IMR-90 (cell line): ENCODE measurements at regions not wholly inside any gene's neighbourhood (a gene's known extent, or its start where the extent isn't known, plus 50 kb on each side); places are given as distances from the start of the nearest gene placed in this dataset.
A peak's percentile ranks its signal among the peaks of the same experiment; 100 is the strongest.

Experiments
- ATAC-seq: fragments of 200-7000 bp; cut with Tn5 transposase; 2 replicates; pipeline ENCODE4 v1.9.1; 2020; ENCODE audit warnings: low read depth, mild to moderate bottlenecking, moderate library complexity
- BruUV-seq: library from RNA; stranded (reverse); fragments of 400-500 nt; replicated peaks from 2 replicates; lab custom pipeline; 2021; lab: Mats Ljungman, UMichigan
- CTCF ChIA-PET: fragments of 300-600 bp; formaldehyde crosslinking; extraction: SDS; loops from one replicate; lab custom pipeline; 2021; ENCODE audit warnings: antibody characterized with exemption; lab: Yijun Ruan, JAX
- POLR2A ChIA-PET: fragments of 300-600 bp; sonication (Branson Sonifier 250); formaldehyde crosslinking; loops from one replicate; lab custom pipeline; 2022; ENCODE audit warnings: antibody characterized with exemption; ENCODE audit not compliant: unreplicated experiment; lab: Charles Lee
- DNase-seq: peaks from one replicate; pipeline ENCODE4 v3.0.0; 2013
- H2AFZ ChIP-seq: replicated peaks from 2 replicates; pipeline ENCODE3; 2013; ENCODE audit warnings: low read length, mild to moderate bottlenecking; ENCODE audit not compliant: poor library complexity
- H2AK5ac ChIP-seq: 2 replicates; pipeline ENCODE4 v1.6.1; 2013; ENCODE audit warnings: low read depth, low read length, inconsistent platforms
- H2AK9ac ChIP-seq: replicated peaks from 2 replicates; pipeline ENCODE3; 2013; ENCODE audit warnings: mild to moderate bottlenecking, low read depth, low read length, moderate library complexity; ENCODE audit not compliant: poor library complexity
- H2BK120ac ChIP-seq: 2 replicates; pipeline ENCODE4 v1.6.1; 2013; ENCODE audit warnings: low read depth, low read length, inconsistent platforms
- H2BK15ac ChIP-seq: 3 replicates; pipeline ENCODE4 v1.6.1; 2013; ENCODE audit warnings: low read depth, low read length, inconsistent platforms
- H2BK20ac ChIP-seq: 2 replicates; pipeline ENCODE4 v1.6.1; 2013; ENCODE audit warnings: low read depth, mild to moderate bottlenecking, inconsistent platforms, low read length, moderate library complexity
- H2BK5ac ChIP-seq: 2 replicates; pipeline ENCODE4 v1.6.1; 2013; ENCODE audit warnings: mild to moderate bottlenecking, low read depth, low read length, inconsistent platforms; ENCODE audit not compliant: poor library complexity, severe bottlenecking
- H3K14ac ChIP-seq: replicated peaks from 2 replicates; pipeline ENCODE4 v1.6.1; 2013; ENCODE audit warnings: low read depth, low read length, inconsistent platforms
- H3K18ac ChIP-seq: 2 replicates; pipeline ENCODE4 v1.6.1; 2013; ENCODE audit warnings: low read depth, low read length, control low read depth
- H3K23ac ChIP-seq: 2 replicates; pipeline ENCODE4 v1.6.1; 2013; ENCODE audit warnings: low read depth, low read length, inconsistent platforms
- H3K27ac ChIP-seq: 2 replicates; pipeline ENCODE4 v1.5.1; 2013; ENCODE audit warnings: mild to moderate bottlenecking, control low read depth, low read length; ENCODE audit not compliant: insufficient read depth
- H3K27me3 ChIP-seq: 2 replicates; pipeline ENCODE4 v1.6.1; 2013; ENCODE audit warnings: low read length; ENCODE audit not compliant: control insufficient read depth, insufficient read depth
- H3K36me3 ChIP-seq: 2 replicates; pipeline ENCODE4 v1.6.1; 2013; ENCODE audit warnings: low read length, mixed read lengths; ENCODE audit not compliant: control insufficient read depth, insufficient read depth
- H3K4ac ChIP-seq: 2 replicates; pipeline ENCODE4 v1.6.1; 2013; ENCODE audit warnings: low read depth, low read length, inconsistent platforms
- H3K4me1 ChIP-seq: 2 replicates; pipeline ENCODE4 v1.6.1; 2013; ENCODE audit warnings: low read length, mixed read lengths; ENCODE audit not compliant: control insufficient read depth, insufficient read depth
- H3K4me2 ChIP-seq: 2 replicates; pipeline ENCODE4 v1.6.1; 2013; ENCODE audit warnings: low read depth, mild to moderate bottlenecking, control low read depth, low read length, moderate library complexity
- H3K4me3 ChIP-seq: 2 replicates; pipeline ENCODE4 v1.5.1; 2013; ENCODE audit warnings: low read depth, mild to moderate bottlenecking, control low read depth, low read length, moderate library complexity; ENCODE audit not compliant: insufficient read depth
- H3K56ac ChIP-seq: 2 replicates; pipeline ENCODE4 v1.6.1; 2013; ENCODE audit warnings: low read length, inconsistent platforms; ENCODE audit not compliant: insufficient read depth; ENCODE audit errors: extremely low read depth
- H3K79me1 ChIP-seq, 2 experiments: 2 replicates each; pipeline ENCODE4 v1.6.1; 2013; ENCODE audit warnings: low read length in 2 of 2, inconsistent platforms in 1 of 2, low read depth in 1 of 2
- H3K9ac ChIP-seq: 2 replicates; pipeline ENCODE4 v1.6.1; 2013; ENCODE audit warnings: low read depth, low read length, control low read depth
- H3K9me1 ChIP-seq: 2 replicates; pipeline ENCODE4 v1.6.1; 2013; ENCODE audit warnings: low read length, inconsistent platforms; ENCODE audit not compliant: insufficient read depth
- H3K9me3 ChIP-seq: 2 replicates; pipeline ENCODE4 v1.6.1; 2013; ENCODE audit warnings: low read length; ENCODE audit not compliant: control insufficient read depth, insufficient read depth
- H4K20me1 ChIP-seq: 2 replicates; pipeline ENCODE4 v1.6.1; 2013; ENCODE audit warnings: low read length, inconsistent platforms; ENCODE audit not compliant: insufficient read depth
- H4K5ac ChIP-seq: 2 replicates; pipeline ENCODE4 v1.6.1; 2013; ENCODE audit warnings: mild to moderate bottlenecking, low read depth, low read length, control low read depth
- H4K8ac ChIP-seq, 2 experiments: 2 replicates each; pipeline ENCODE4 v1.6.1; 2013; ENCODE audit warnings: low read depth in 2 of 2, low read length in 2 of 2, control low read depth in 1 of 2, inconsistent platforms in 1 of 2
- H4K91ac ChIP-seq: 2 replicates; pipeline ENCODE4 v1.6.1; 2013; ENCODE audit warnings: low read depth, low read length, inconsistent platforms; ENCODE audit not compliant: insufficient read depth
- BHLHE40 ChIP-seq: fragments of 150-350 bp; IDR thresholded peaks from 2 replicates; pipeline ENCODE4 v1.6.1; 2016; ENCODE audit warnings: mild to moderate bottlenecking, low read depth, low read length
- CEBPB ChIP-seq: IDR thresholded peaks from 2 replicates; pipeline ENCODE4 v1.6.1; 2012; ENCODE audit warnings: low read depth, low read length, improper control_type of control experiment
- CHD1 ChIP-seq: IDR thresholded peaks from 2 replicates; pipeline ENCODE4 v1.6.1; 2012; ENCODE audit warnings: low read depth, low read length, improper control_type of control experiment
- CTCF ChIP-seq: conservative IDR thresholded peaks from 2 replicates; pipeline ENCODE4 v1.5.1; 2012; ENCODE audit warnings: mild to moderate bottlenecking, low read depth, low read length, improper control_type of control experiment
- ELK1 ChIP-seq: fragments of 150-350 bp; IDR thresholded peaks from 2 replicates; pipeline ENCODE4 v1.6.1; 2016; ENCODE audit warnings: low read depth, mild to moderate bottlenecking, low read length, moderate library complexity, borderline replicate concordance
- FOS ChIP-seq: fragments of 150-350 bp; IDR thresholded peaks from 2 replicates; pipeline ENCODE4 v1.6.1; 2016; ENCODE audit warnings: low read depth, low read length
- MAFK ChIP-seq: IDR thresholded peaks from 2 replicates; pipeline ENCODE4 v1.6.1; 2012; ENCODE audit warnings: low read depth, low read length, improper control_type of control experiment
- MAZ ChIP-seq: IDR thresholded peaks from 2 replicates; pipeline ENCODE4 v1.6.1; 2012; ENCODE audit warnings: low read depth, mild to moderate bottlenecking, low read length, improper control_type of control experiment, moderate library complexity, borderline replicate concordance
- MXI1 ChIP-seq: IDR thresholded peaks from 2 replicates; pipeline ENCODE4 v1.6.1; 2012; ENCODE audit warnings: low read depth, mild to moderate bottlenecking, low read length, moderate library complexity, borderline replicate concordance
- NFE2L2 ChIP-seq: fragments of 150-350 bp; IDR thresholded peaks from 2 replicates; pipeline ENCODE4 v1.6.1; 2016; ENCODE audit warnings: low read depth, mild to moderate bottlenecking, low read length
- POLR2A ChIP-seq: IDR thresholded peaks from 2 replicates; pipeline ENCODE4 v1.6.1; 2012; ENCODE audit warnings: mild to moderate bottlenecking, low read depth, low read length
- RAD21 ChIP-seq: IDR thresholded peaks from 2 replicates; pipeline ENCODE4 v1.6.1; 2012; ENCODE audit warnings: low read length, improper control_type of control experiment
- RCOR1 ChIP-seq: IDR thresholded peaks from 2 replicates; pipeline ENCODE4 v1.6.1; 2012; ENCODE audit warnings: mild to moderate bottlenecking, low read length, improper control_type of control experiment; ENCODE audit not compliant: insufficient replicate concordance
- RFX5 ChIP-seq: IDR thresholded peaks from 2 replicates; pipeline ENCODE4 v1.8.0; 2012; ENCODE audit warnings: low read depth, mild to moderate bottlenecking, low read length, moderate library complexity
- SMC3 ChIP-seq: fragments of 150-350 bp; IDR thresholded peaks from 2 replicates; pipeline ENCODE4 v1.6.1; 2016; ENCODE audit warnings: low read depth, mild to moderate bottlenecking, antibody characterized with exemption, low read length, moderate library complexity
- USF2 ChIP-seq: fragments of 150-350 bp; IDR thresholded peaks from 2 replicates; pipeline ENCODE4 v1.6.1; 2017; ENCODE audit warnings: mild to moderate bottlenecking, antibody characterized with exemption, low read length, low read depth
- WGBS, 2 experiments: methylation state at CpG; one replicate each; pipeline versions ENCODE4 v1.1.5 to v1.1.7; 2013; ENCODE audit warnings: missing lambda C conversion rate in 2 of 2; ENCODE audit not compliant: insufficient read length in 1 of 2; ENCODE audit errors: extremely low coverage in 2 of 2; 5-methylcytosine and 5-hydroxymethylcytosine counted together
- dilution Hi-C: fragments of 300-500 bp; cut with HindIII; formaldehyde crosslinking; loops from one replicate; pipeline ENCODE4 v1.14.3; 2018; ENCODE audit warnings: low sequenced_read_pairs; ENCODE audit not compliant: unreplicated experiment
- in situ Hi-C: fragments of 300-500 bp; cut with MboI; formaldehyde crosslinking; loops from 3 replicates; pipeline ENCODE4 v1.14.3; 2019; ENCODE audit warnings: low sequenced_read_pairs, inconsistent platforms, mixed read lengths
- intact Hi-C: fragments of 100-400 bp; cut with micrococcal nuclease; formaldehyde crosslinking; loops from 2 replicates; pipeline ENCODE4 v1.10.0; 2022

GRCh38 chr5:92409134-92409533, 1026.0 kb upstream of the ARRDC3 start:
- H2BK5ac ChIP-seq: no peak overlapping the region
- DNase-seq (no peak), ATAC-seq (peak; percentile 37; the same call in 1 of the 2 replicates)
- dilution Hi-C loops: no loop called here
- no peak overlapping the region for H3K4me2 ChIP-seq
- no peak overlapping the region for H2AK5ac ChIP-seq
- no peak overlapping the region for H3K23ac ChIP-seq
- no peak overlapping the region for H2BK15ac ChIP-seq
- H3K14ac ChIP-seq: no peak overlapping the region; the same call in 1 of the 2 replicates
- ChIA-PET CTCF (no interaction called here), POLR2A (no interaction called here)
- no peak overlapping the region for H2BK20ac ChIP-seq
- H4K20me1 ChIP-seq: no peaks in the 10 kb centered on the region
- no peak overlapping the region for H4K5ac ChIP-seq
- no peak overlapping the region for H3K4ac ChIP-seq
- H4K8ac ChIP-seq: no peak overlapping the region
- no peaks in the 10 kb centered on the region for H3K27me3 ChIP-seq
- no peak overlapping the region for H2AK9ac ChIP-seq
- no peak for TF ChIP-seq MAFK
- TF ChIP-seq NFE2L2: no peak
- no peak for TF ChIP-seq POLR2A
- no peak for TF ChIP-seq CTCF
- TF ChIP-seq RAD21: no peak
- no peak for TF ChIP-seq CHD1
- no peak for TF ChIP-seq CEBPB
- TF ChIP-seq MAZ: no peak
- TF ChIP-seq USF2: no peak
- no peak for TF ChIP-seq RCOR1
- no peak for TF ChIP-seq RFX5
- no peak for TF ChIP-seq MXI1
- TF ChIP-seq FOS: no peak
- no peak for TF ChIP-seq ELK1
- no peak for TF ChIP-seq SMC3
- no peak for TF ChIP-seq BHLHE40
- H3K9ac ChIP-seq: no peak overlapping the region
- no peaks in the 10 kb centered on the region for H3K79me1 ChIP-seq
- no TSS peak for BruUV-seq
- no peaks in the 10 kb centered on the region for H3K4me1 ChIP-seq
- in situ Hi-C loops: no loop called here
- no peak overlapping the region for H3K4me3 ChIP-seq
- no CpG with 5 or more reads among the region's 2 CpGs for WGBS, 2 experiments
- intact Hi-C loops: no loop called here
- H3K9me3 ChIP-seq: no peaks in the 10 kb centered on the region
- H2AFZ ChIP-seq: no peak overlapping the region
- no peak overlapping the region for H3K56ac ChIP-seq
- no peak overlapping the region for H3K27ac ChIP-seq
- no peak overlapping the region for H3K18ac ChIP-seq
- H3K36me3 ChIP-seq: no peaks in the 10 kb centered on the region
- no peak overlapping the region for H4K91ac ChIP-seq
- no peak overlapping the region for H2BK120ac ChIP-seq
- H3K9me1 ChIP-seq: no peaks in the 10 kb centered on the region
